ENCODE measurements at regions not wholly inside any gene's neighbourhood (a gene's known extent, or its start where the extent isn't known, plus 50 kb on each side); places are given as distances from the start of the nearest gene placed in this dataset.

- no peak overlapping the region for H3K4me3 ChIP-seq (ENCODE audit: low read depth, low read length)
- DNase-seq (ENCODE audit: low read depth), result no peak
- no peak for TF ChIP-seq CTCF (conservative IDR thresholded peaks at IDR 0.05; ENCODE audit: low read depth, low read length)
Observed at GRCh38 chr9:71524996-71525580, 243.2 kb downstream of the CEMIP2 start.

DNA sequence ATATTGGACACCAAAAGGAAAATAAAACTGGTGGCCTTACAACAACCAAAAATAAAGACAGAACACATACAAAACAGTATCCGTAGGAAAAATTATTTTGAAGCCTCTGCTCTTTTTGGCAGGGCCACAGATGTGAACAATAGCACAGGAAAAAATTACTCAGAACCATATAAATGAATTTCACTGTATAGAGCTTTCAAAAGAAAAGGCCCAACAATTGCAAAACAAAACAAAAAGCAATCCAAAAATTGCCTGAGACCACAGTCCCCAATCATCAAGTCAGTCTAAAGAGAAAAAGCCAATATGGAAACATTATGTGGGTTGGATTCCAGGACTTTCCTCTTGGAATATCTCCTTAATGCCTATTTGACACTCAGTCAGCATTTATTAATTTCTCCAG, 243.8 kb downstream of the CEMIP2 start:
- DNase-seq (ENCODE audit: low read depth), result no peak
- no peak for TF ChIP-seq CTCF (conservative IDR thresholded peaks at IDR 0.05; ENCODE audit: low read depth, low read length)
- H3K4me3 ChIP-seq (ENCODE audit: low read depth, low read length), result no peak overlapping the region

DNA sequence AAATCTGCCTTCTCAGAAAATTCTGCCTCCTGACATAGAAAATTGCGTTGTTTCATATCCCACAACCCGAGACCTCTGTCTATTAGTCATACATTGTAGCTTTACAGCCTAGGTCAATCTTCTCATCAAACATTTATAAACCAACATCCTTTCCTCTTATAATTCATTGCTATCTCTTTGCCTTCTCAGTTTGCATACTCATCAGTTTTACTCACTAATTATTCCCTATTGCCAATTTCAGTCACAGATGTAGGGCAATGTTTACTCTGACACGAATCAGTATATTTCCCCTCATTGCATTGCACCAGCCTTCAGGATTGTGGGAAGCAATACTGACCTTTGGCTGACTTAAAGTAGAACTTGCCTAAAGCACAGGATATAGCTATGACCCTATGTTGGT, 247.2 kb downstream of the CEMIP2 start:
- DNase-seq (ENCODE audit: low read depth), result no peak
- no peak for TF ChIP-seq CTCF (conservative IDR thresholded peaks at IDR 0.05; ENCODE audit: low read depth, low read length)
- no peak overlapping the region for H3K4me3 ChIP-seq (ENCODE audit: low read depth, low read length)

DNA sequence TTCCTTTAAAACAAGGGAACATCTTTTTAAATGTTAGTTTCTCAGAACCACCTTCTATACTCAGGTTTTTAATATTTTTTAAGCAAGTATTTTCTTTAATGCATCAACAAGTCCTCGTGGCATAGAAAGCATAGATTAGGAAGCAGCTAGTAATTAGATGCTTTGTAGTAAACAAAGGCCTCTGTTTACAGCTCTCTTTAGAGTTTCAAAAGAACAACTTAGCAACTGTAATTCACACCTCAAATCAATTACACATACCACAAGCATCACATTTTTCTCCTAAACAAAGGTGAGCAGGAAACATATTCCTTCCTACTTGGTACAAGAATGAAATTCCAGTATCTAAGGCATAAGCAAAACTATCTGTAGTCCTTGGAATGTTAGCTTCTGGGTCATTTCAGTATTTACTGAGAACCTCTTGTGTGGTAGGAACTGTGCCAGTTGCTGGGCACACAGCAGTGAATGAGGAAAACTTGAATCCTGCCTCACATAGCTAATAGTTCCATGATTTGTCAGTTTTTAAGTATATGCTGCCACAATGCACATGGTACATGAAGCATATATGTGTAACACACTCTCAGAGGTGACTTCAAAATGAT, 249.1 kb downstream of the CEMIP2 start:
- H3K4me3 ChIP-seq (ENCODE audit: low read depth, low read length), result no peak overlapping the region
- no peak for DNase-seq (ENCODE audit: low read depth)
- TF ChIP-seq CTCF (conservative IDR thresholded peaks at IDR 0.05; ENCODE audit: low read depth, low read length), result no peak

DNA sequence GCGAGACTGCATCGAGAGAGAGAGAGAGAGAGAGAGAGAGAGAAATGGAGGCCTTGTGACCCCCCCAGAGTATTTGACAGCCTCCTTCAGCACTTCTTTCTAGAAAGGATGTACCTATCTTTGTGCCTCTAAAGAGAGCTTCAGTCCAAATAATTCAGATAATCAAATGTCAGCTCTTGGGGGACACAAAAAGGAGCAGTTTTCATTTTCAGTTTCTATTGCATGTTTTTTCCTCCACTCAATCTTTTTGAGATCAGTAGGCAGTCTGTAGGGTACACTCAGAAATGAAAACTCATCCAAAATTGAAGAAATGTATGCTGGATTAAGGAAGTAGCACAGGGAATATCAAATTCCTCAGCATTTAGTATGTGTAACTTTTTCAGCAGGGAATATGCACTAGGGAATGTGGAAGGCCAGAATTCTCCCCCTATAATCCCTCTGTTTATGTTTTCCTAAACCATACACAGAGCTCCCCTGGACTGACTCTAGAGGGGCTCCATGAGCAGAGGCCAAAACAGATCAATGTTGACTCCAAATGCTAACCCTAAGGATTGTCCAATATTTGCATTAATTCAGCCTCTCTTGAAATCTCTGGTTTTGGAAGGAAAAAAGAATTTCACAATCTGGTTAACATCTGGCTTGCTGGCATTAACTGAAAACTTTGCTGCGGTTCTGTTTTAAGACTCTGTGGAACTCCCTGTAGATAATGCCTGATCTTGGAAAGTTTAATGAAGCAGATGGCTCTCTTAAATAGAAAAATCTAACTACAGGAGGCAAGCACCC, 250.1 kb downstream of the CEMIP2 start:
- no peak overlapping the region for H3K4me3 ChIP-seq (ENCODE audit: low read depth, low read length)
- no peak for TF ChIP-seq CTCF (conservative IDR thresholded peaks at IDR 0.05; ENCODE audit: low read depth, low read length)
- DNase-seq (ENCODE audit: low read depth), result no peak

DNA sequence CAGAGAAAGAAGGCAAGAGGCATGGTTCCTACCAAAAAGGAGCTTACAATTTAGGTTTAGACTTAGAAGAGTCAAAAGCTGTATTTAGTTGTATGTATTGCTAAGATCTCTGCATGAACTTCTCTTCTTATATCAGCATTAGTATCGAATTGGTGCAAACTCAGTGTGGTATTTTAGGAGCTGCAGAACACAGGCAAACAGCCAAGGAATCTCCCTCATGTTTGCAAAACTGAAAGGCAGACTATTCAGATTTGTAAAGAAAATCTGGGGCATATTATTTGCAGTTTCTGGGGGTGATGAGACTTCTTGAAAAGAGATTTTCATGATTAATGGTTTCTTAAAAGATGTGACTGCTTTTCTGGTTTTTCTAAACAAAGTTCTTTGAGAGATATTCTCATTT, 252.7 kb downstream of the CEMIP2 start:
- no peak for TF ChIP-seq CTCF (conservative IDR thresholded peaks at IDR 0.05; ENCODE audit: low read depth, low read length)
- no peak overlapping the region for H3K4me3 ChIP-seq (ENCODE audit: low read depth, low read length)
- no peak for DNase-seq (ENCODE audit: low read depth)
